ENCODE measurements at regions not wholly inside any gene's neighbourhood (a gene's known extent, or its start where the extent isn't known, plus 50 kb on each side); places are given as distances from the start of the nearest gene placed in this dataset.

DNA sequence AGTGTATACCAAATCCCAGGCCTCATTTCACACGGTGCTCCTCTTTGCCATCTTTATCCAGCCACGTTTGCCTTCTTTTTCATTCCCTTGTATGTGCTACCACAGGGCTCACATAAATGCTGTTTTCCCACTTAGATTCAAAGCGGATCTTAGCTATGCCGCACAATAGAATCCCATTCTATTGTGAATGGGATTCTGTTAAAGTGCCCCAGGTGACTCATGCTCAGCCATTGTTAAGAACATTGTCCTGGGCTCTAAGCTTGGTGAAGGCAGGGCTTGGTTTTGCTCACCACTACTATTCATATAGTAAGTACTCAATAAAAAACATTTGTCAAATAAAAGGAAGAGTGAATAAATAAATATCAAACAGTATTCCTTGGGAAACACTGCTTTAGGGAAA, 72.3 kb upstream of the PHYHIPL start:
- no peak for ATAC-seq (ENCODE audit: low read depth)
- no peaks in the 10 kb centered on the region for H3K9me3 ChIP-seq (ENCODE audit: severe bottlenecking)
- H3K27ac ChIP-seq (ENCODE audit: poor library complexity, severe bottlenecking) = no peak overlapping the region
- H3K36me3 ChIP-seq (ENCODE audit: low read depth) = no peaks in the 10 kb centered on the region
- H3K4me1 ChIP-seq (ENCODE audit: insufficient read depth, poor library complexity, severe bottlenecking) = no peaks in the 10 kb centered on the region
- no peak for DNase-seq (ENCODE audit: low spot score)
- TF ChIP-seq, protein P1, sequence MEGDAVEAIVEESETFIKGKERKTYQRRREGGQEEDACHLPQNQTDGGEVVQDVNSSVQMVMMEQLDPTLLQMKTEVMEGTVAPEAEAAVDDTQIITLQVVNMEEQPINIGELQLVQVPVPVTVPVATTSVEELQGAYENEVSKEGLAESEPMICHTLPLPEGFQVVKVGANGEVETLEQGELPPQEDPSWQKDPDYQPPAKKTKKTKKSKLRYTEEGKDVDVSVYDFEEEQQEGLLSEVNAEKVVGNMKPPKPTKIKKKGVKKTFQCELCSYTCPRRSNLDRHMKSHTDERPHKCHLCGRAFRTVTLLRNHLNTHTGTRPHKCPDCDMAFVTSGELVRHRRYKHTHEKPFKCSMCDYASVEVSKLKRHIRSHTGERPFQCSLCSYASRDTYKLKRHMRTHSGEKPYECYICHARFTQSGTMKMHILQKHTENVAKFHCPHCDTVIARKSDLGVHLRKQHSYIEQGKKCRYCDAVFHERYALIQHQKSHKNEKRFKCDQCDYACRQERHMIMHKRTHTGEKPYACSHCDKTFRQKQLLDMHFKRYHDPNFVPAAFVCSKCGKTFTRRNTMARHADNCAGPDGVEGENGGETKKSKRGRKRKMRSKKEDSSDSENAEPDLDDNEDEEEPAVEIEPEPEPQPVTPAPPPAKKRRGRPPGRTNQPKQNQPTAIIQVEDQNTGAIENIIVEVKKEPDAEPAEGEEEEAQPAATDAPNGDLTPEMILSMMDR (IDR thresholded peaks at IDR 0.05; ENCODE audit: poor library complexity, severe bottlenecking) = no peak
- no peak overlapping the region for H3K4me3 ChIP-seq (ENCODE audit: severe bottlenecking)
- H3K27me3 ChIP-seq (ENCODE audit: insufficient read depth, poor library complexity, severe bottlenecking) = peaks cover 4% of the 10 kb centered on the region

DNA sequence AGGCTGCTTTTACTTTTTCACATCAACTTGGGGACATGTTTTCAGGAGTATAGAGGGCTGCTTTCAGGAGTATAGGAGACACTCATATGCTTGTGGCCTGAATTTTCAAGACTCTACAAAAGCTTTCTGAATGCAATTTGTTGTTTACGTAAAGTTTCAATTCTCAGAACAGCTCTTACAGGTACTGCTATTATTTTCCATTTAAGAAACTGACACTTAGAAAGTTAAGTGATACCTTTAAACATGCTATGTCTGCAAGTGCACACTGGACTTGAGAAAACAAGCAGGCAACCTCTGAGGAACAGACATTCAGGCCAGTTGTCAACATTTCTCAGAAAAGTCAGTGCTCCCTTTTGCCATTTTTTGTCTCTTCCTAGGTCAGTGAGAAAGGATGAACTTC, 70.0 kb upstream of the PHYHIPL start:
- TF ChIP-seq, protein P1 (IDR thresholded peaks at IDR 0.05; ENCODE audit: poor library complexity, severe bottlenecking) = no peak

DNA sequence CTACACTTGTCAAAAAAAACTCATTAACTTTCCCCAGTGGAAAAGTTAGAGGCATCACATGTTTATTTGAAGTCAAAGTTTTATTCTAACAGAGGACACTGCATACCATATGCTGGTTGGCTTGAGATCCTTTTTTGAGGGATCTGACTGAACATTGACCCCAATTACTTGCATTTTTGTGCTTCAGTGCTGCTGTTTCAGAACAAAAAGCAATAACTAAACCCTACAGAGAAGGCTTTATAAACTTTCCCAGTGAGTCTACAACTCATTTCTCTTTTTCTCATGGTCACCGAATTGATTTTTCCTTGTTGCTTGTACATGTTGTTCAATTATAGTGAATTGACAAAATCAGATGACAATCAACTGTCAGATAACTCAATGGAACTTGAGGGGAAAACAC, 69.3 kb upstream of the PHYHIPL start:
- TF ChIP-seq, protein P1 (IDR thresholded peaks at IDR 0.05; ENCODE audit: poor library complexity, severe bottlenecking) = no peak
- Histone ChIP-seq H3K4me1 (ENCODE audit: insufficient read depth, poor library complexity, severe bottlenecking) (no peaks in the 10 kb centered on the region), H3K27ac (ENCODE audit: poor library complexity, severe bottlenecking) (no peak overlapping the region), H3K9me3 (ENCODE audit: severe bottlenecking) (no peaks in the 10 kb centered on the region), H3K36me3 (ENCODE audit: low read depth) (no peaks in the 10 kb centered on the region), H3K4me3 (ENCODE audit: severe bottlenecking) (no peak overlapping the region), H3K27me3 (ENCODE audit: insufficient read depth, poor library complexity, severe bottlenecking) (no peaks in the 10 kb centered on the region)
- no peak for DNase-seq (ENCODE audit: low spot score)
- ATAC-seq (ENCODE audit: low read depth) = no peak

More for the DNA sequence above, 70.0 kb upstream of the PHYHIPL start:
- Histone ChIP-seq H3K9me3 (ENCODE audit: severe bottlenecking) (no peaks in the 10 kb centered on the region), H3K4me1 (ENCODE audit: insufficient read depth, poor library complexity, severe bottlenecking) (no peaks in the 10 kb centered on the region), H3K36me3 (ENCODE audit: low read depth) (no peaks in the 10 kb centered on the region), H3K27ac (ENCODE audit: poor library complexity, severe bottlenecking) (no peak overlapping the region), H3K4me3 (ENCODE audit: severe bottlenecking) (no peak overlapping the region), H3K27me3 (ENCODE audit: insufficient read depth, poor library complexity, severe bottlenecking) (no peaks in the 10 kb centered on the region)
- DNase-seq (ENCODE audit: low spot score) = no peak
- no peak for ATAC-seq (ENCODE audit: low read depth)

DNA sequence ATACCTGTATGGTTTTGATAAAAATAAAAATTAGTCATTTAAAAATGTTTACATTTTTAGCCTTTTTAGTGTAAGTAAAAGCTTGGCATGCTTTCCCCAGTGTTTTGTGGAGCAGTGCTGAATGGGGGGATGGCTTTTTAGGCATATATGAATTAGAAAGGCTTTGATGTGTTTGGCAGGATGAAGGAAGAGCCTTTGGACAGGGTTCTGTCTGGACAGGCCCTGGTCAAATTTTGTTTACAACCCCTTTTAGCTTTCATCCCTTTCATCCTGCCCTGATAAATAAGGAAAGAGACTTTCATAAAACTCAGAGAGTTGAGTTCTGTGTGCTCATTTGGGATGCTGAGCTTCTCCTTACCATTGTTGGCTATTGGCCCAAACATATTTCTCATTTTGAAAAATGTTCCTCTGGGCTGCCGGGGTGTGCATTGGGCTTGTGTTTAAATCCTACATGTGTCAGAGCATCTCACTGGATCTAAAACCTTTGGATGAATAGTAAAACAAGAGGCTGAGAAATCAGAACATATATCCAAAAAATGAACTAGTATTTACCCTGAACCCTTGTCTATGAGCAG, 68.1 kb upstream of the PHYHIPL start:
- H3K4me3 ChIP-seq (ENCODE audit: severe bottlenecking) = no peak overlapping the region
- no peaks in the 10 kb centered on the region for H3K27me3 ChIP-seq (ENCODE audit: insufficient read depth, poor library complexity, severe bottlenecking)
- H3K27ac ChIP-seq (ENCODE audit: poor library complexity, severe bottlenecking) = no peak overlapping the region
- TF ChIP-seq, protein P1 (IDR thresholded peaks at IDR 0.05; ENCODE audit: poor library complexity, severe bottlenecking) = no peak
- H3K9me3 ChIP-seq (ENCODE audit: severe bottlenecking) = no peaks in the 10 kb centered on the region
- DNase-seq (ENCODE audit: low spot score) = no peak
- H3K36me3 ChIP-seq (ENCODE audit: low read depth) = no peaks in the 10 kb centered on the region
- no peaks in the 10 kb centered on the region for H3K4me1 ChIP-seq (ENCODE audit: insufficient read depth, poor library complexity, severe bottlenecking)
- ATAC-seq (ENCODE audit: low read depth) = no peak

- DNase-seq (ENCODE audit: low spot score) = no peak
- no peaks in the 10 kb centered on the region for H3K9me3 ChIP-seq (ENCODE audit: severe bottlenecking)
- H3K4me1 ChIP-seq (ENCODE audit: insufficient read depth, poor library complexity, severe bottlenecking) = no peaks in the 10 kb centered on the region
- H3K36me3 ChIP-seq (ENCODE audit: low read depth) = no peaks in the 10 kb centered on the region
- no peaks in the 10 kb centered on the region for H3K27me3 ChIP-seq (ENCODE audit: insufficient read depth, poor library complexity, severe bottlenecking)
- H3K4me3 ChIP-seq (ENCODE audit: severe bottlenecking) = no peak overlapping the region
- no peak overlapping the region for H3K27ac ChIP-seq (ENCODE audit: poor library complexity, severe bottlenecking)
- ATAC-seq (ENCODE audit: low read depth) = no peak
- TF ChIP-seq, protein P1 (IDR thresholded peaks at IDR 0.05; ENCODE audit: poor library complexity, severe bottlenecking) = no peak
These were observed 67.6 kb upstream of the PHYHIPL start for GRCh38 chr10:59108886-59109288.
